NCI-H1417 (cell line): ENCODE measurements at regions not wholly inside any gene's neighbourhood (a gene's known extent, or its start where the extent isn't known, plus 50 kb on each side); places are given as distances from the start of the nearest gene placed in this dataset.

ENCODE experiments used
- DNase-seq, 3 experiments: peaks; one replicate each; lab custom pipeline; 2025; lab: John Stamatoyannopoulos, UW

GRCh38 chr12:98208816-98209215, 306.6 kb upstream of the TMPO start:
- DNase-seq: peak in 2 of 3 experiments; percentile 39 to 76

GRCh38 chr12:98211909-98212695, 303.3 kb upstream of the TMPO start:
- DNase-seq: no peak

GRCh38 chr12:98213556-98213955, 301.8 kb upstream of the TMPO start:
- DNase-seq: no peak

- no peak for DNase-seq
Observed at GRCh38 chr12:98217257-98217656, 298.1 kb upstream of the TMPO start.

- DNase-seq: no peak
Observed at GRCh38 chr12:98220636-98221035, 294.8 kb upstream of the TMPO start.

- DNase-seq: no peak
Observed at GRCh38 chr12:98221243-98221808, 294.1 kb upstream of the TMPO start.

GRCh38 chr12:98222135-98222534, 293.3 kb upstream of the TMPO start:
- DNase-seq: no peak

GRCh38 chr12:98224584-98225221, 290.7 kb upstream of the TMPO start:
- no peak for DNase-seq

GRCh38 chr12:98227162-98227561, 288.2 kb upstream of the TMPO start:
- peak in 1 of 3 experiments; percentile 19 for DNase-seq

- peak in 1 of 3 experiments; percentile 94 for DNase-seq
Observed at GRCh38 chr12:98228683-98229539, 286.5 kb upstream of the TMPO start.

GRCh38 chr12:98229540-98229924, 285.9 kb upstream of the TMPO start:
- no peak for DNase-seq

GRCh38 chr12:98232753-98233390, 282.5 kb upstream of the TMPO start:
- no peak for DNase-seq

GRCh38 chr12:98235301-98235700, 280.1 kb upstream of the TMPO start:
- DNase-seq: no peak

- DNase-seq: no peak
Observed at GRCh38 chr12:98238515-98239130, 276.8 kb upstream of the TMPO start.

GRCh38 chr12:98243190-98243589, 272.2 kb upstream of the TMPO start:
- DNase-seq: no peak

- peak in 2 of 3 experiments; percentile 65 to 92 for DNase-seq
Observed at GRCh38 chr12:98244136-98244535, 271.3 kb upstream of the TMPO start.

GRCh38 chr12:98253207-98254037, 262.0 kb upstream of the TMPO start:
- peak; percentile 66 to 95 (median 91) for DNase-seq

GRCh38 chr12:98256830-98257229, 258.6 kb upstream of the TMPO start:
- DNase-seq: no peak

- DNase-seq: no peak
Observed at GRCh38 chr12:98259693-98260092, 255.7 kb upstream of the TMPO start.

GRCh38 chr12:98260276-98260675, 255.1 kb upstream of the TMPO start:
- no peak for DNase-seq
